ENCODE measurements at regions not wholly inside any gene's neighbourhood (a gene's known extent, or its start where the extent isn't known, plus 50 kb on each side); places are given as distances from the start of the nearest gene placed in this dataset.

GRCh38 chr20:60476045-60476444 lies 517.8 kb downstream of the CDH26 start:
- Histone ChIP-seq H3K27me3 (no peaks in the 10 kb centered on the region), H3K27ac (no peak overlapping the region), H3K4me1 (ENCODE audit: insufficient read depth) (no peaks in the 10 kb centered on the region), H3K9me3 (no peaks in the 10 kb centered on the region), H3K4me3 (no peak overlapping the region), H3K36me3 (no peaks in the 10 kb centered on the region)
- DNase-seq: no peak
- no peak for TF ChIP-seq CTCF (IDR thresholded peaks at IDR 0.05)
- no peak for TF ChIP-seq POLR2A (IDR thresholded peaks at IDR 0.05)
- TF ChIP-seq EP300 (IDR thresholded peaks at IDR 0.05): no peak
- intact Hi-C loops (cut with DNase I): no loop called here
- WGBS, 3 donors: 55 to 64% (median 62%) methylated on average over 7 of the region's 7 CpGs

- Histone ChIP-seq H3K27me3 (no peaks in the 10 kb centered on the region), H3K4me1 (ENCODE audit: insufficient read depth) (no peaks in the 10 kb centered on the region), H3K9me3 (no peaks in the 10 kb centered on the region), H3K36me3 (no peaks in the 10 kb centered on the region), H3K27ac (no peak overlapping the region), H3K4me3 (no peak overlapping the region)
- no peak for DNase-seq
- intact Hi-C loops (cut with DNase I): no loop called here
- no peak for TF ChIP-seq CTCF (IDR thresholded peaks at IDR 0.05)
- no peak for TF ChIP-seq EP300 (IDR thresholded peaks at IDR 0.05)
- TF ChIP-seq POLR2A (IDR thresholded peaks at IDR 0.05): no peak
- 26 to 39% (median 30%) methylated on average over 11 of the region's 11 CpGs for WGBS, 3 donors
These were observed 519.7 kb downstream of the CDH26 start for GRCh38 chr20:60477958-60478357.

GRCh38 chr20:60478533-60478932 lies 520.3 kb downstream of the CDH26 start:
- Histone ChIP-seq H3K27me3 (no peaks in the 10 kb centered on the region), H3K27ac (no peak overlapping the region), H3K36me3 (no peaks in the 10 kb centered on the region), H3K4me3 (no peak overlapping the region), H3K9me3 (no peaks in the 10 kb centered on the region), H3K4me1 (ENCODE audit: insufficient read depth) (no peaks in the 10 kb centered on the region)
- no peak for DNase-seq
- WGBS, 3 donors: 63 to 72% (median 64%) methylated on average over 7 of the region's 7 CpGs
- intact Hi-C loops (cut with DNase I): no loop called here
- no peak for TF ChIP-seq CTCF (IDR thresholded peaks at IDR 0.05)
- TF ChIP-seq POLR2A (IDR thresholded peaks at IDR 0.05): no peak
- TF ChIP-seq EP300 (IDR thresholded peaks at IDR 0.05): no peak

- H3K27me3 ChIP-seq: no peaks in the 10 kb centered on the region
- intact Hi-C loops (cut with DNase I): no loop called here
- no peak for TF ChIP-seq CTCF (IDR thresholded peaks at IDR 0.05)
- no peak for TF ChIP-seq POLR2A (IDR thresholded peaks at IDR 0.05)
- no peak for TF ChIP-seq EP300 (IDR thresholded peaks at IDR 0.05)
- no peaks in the 10 kb centered on the region for H3K9me3 ChIP-seq
- H3K4me1 ChIP-seq (ENCODE audit: insufficient read depth): no peaks in the 10 kb centered on the region
- no peak for DNase-seq
- no peak overlapping the region for H3K4me3 ChIP-seq
- no peak overlapping the region for H3K27ac ChIP-seq
- WGBS, 3 donors: 70 to 81% (median 74%) methylated on average over 25 of the region's 25 CpGs
- no peaks in the 10 kb centered on the region for H3K36me3 ChIP-seq
These were observed 522.9 kb downstream of the CDH26 start for GRCh38 chr20:60480950-60481742.
